KMS-11 (cell line): ENCODE measurements at regions not wholly inside any gene's neighbourhood (a gene's known extent, or its start where the extent isn't known, plus 50 kb on each side); places are given as distances from the start of the nearest gene placed in this dataset.

Experiments
- H2AFZ ChIP-seq: fragments of 200-600 bp; sonication (generic); 2 replicates; pipeline ENCODE4 v1.6.1; 2016; ENCODE audit warnings: antibody characterized with exemption, mixed run types, low read depth
- H3K27ac ChIP-seq: fragments of 200-600 bp; sonication (generic); 2 replicates; pipeline ENCODE4 v1.6.1; 2016; ENCODE audit warnings: mild to moderate bottlenecking, mixed run types
- H3K27me3 ChIP-seq: fragments of 200-600 bp; sonication (generic); 2 replicates; pipeline ENCODE4 v1.6.1; 2017; ENCODE audit warnings: mild to moderate bottlenecking, low read depth, mixed run types, moderate library complexity; ENCODE audit not compliant: insufficient read depth
- H3K36me3 ChIP-seq: fragments of 200-600 bp; sonication (generic); 2 replicates; pipeline ENCODE4 v1.6.1; 2017; ENCODE audit warnings: mild to moderate bottlenecking, mixed run types; ENCODE audit not compliant: insufficient read depth
- H3K4me1 ChIP-seq: fragments of 200-600 bp; sonication (generic); 2 replicates; pipeline ENCODE4 v1.6.1; 2016; ENCODE audit warnings: mild to moderate bottlenecking, low read depth, mixed run types; ENCODE audit not compliant: poor library complexity, severe bottlenecking
- H3K4me2 ChIP-seq: fragments of 200-600 bp; sonication (generic); 2 replicates; pipeline ENCODE4 v1.7.0; 2016; ENCODE audit warnings: mild to moderate bottlenecking, mixed run types
- H3K4me3 ChIP-seq: fragments of 200-600 bp; sonication (generic); IDR thresholded peaks from 2 replicates; pipeline ENCODE4 v1.6.1; 2017; ENCODE audit warnings: low read depth, low read length, mixed read lengths; ENCODE audit not compliant: insufficient read depth
- H3K79me2 ChIP-seq: fragments of 200-600 bp; sonication (generic); 2 replicates; pipeline ENCODE4 v1.6.1; 2016; ENCODE audit warnings: low read depth, mixed run types; ENCODE audit not compliant: insufficient read depth
- H3K9ac ChIP-seq: fragments of 200-600 bp; sonication (generic); 2 replicates; pipeline ENCODE4 v1.6.1; 2016; ENCODE audit warnings: mild to moderate bottlenecking, mixed run types
- H4K20me1 ChIP-seq: fragments of 200-600 bp; sonication (generic); 2 replicates; pipeline ENCODE4 v1.6.1; 2016; ENCODE audit warnings: mild to moderate bottlenecking, mixed run types; ENCODE audit not compliant: insufficient read depth
- TF ChIP-seq, protein P1 (sequence below): fragments of 200-600 bp; sonication (generic); conservative IDR thresholded peaks from 2 replicates; pipeline ENCODE4 v1.6.1; 2017; ENCODE audit warnings: low read depth, mild to moderate bottlenecking, antibody characterized with exemption, low read length, moderate library complexity, mixed read lengths

DNA sequence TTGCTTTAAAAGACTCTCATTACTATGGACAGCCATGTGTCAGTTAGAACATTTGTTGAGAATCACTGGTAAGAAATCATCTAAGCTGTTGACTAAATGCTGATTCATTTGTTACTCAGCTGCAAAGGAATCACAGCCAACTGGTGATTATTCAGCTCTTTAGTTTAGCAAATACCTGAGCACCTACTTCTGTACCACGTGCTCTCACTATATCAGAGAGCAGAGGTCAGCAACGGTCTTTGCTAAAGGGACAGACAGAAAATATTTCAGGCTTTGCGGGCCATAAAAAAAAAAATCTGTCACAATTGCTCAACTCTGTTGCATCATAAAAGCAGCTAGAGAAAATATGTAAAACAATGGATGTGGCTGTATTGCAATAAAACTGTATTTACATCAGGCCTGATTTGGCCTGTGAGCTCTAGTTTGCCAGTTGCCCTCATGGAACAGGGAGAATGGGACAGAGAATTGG is 377.6 kb downstream of the DNAH5 start:
- no peaks in the 10 kb centered on the region for H3K27me3 ChIP-seq
- H3K79me2 ChIP-seq = no peaks in the 10 kb centered on the region
- H3K9ac ChIP-seq = no peak overlapping the region
- no peak overlapping the region for H3K4me3 ChIP-seq
- H2AFZ ChIP-seq = no peak overlapping the region
- H3K27ac ChIP-seq = no peak overlapping the region
- no peaks in the 10 kb centered on the region for H3K36me3 ChIP-seq
- H3K4me1 ChIP-seq = no peaks in the 10 kb centered on the region
- TF ChIP-seq, protein P1, sequence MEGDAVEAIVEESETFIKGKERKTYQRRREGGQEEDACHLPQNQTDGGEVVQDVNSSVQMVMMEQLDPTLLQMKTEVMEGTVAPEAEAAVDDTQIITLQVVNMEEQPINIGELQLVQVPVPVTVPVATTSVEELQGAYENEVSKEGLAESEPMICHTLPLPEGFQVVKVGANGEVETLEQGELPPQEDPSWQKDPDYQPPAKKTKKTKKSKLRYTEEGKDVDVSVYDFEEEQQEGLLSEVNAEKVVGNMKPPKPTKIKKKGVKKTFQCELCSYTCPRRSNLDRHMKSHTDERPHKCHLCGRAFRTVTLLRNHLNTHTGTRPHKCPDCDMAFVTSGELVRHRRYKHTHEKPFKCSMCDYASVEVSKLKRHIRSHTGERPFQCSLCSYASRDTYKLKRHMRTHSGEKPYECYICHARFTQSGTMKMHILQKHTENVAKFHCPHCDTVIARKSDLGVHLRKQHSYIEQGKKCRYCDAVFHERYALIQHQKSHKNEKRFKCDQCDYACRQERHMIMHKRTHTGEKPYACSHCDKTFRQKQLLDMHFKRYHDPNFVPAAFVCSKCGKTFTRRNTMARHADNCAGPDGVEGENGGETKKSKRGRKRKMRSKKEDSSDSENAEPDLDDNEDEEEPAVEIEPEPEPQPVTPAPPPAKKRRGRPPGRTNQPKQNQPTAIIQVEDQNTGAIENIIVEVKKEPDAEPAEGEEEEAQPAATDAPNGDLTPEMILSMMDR = no peak
- no peak overlapping the region for H3K4me2 ChIP-seq
- no peaks in the 10 kb centered on the region for H4K20me1 ChIP-seq

DNA sequence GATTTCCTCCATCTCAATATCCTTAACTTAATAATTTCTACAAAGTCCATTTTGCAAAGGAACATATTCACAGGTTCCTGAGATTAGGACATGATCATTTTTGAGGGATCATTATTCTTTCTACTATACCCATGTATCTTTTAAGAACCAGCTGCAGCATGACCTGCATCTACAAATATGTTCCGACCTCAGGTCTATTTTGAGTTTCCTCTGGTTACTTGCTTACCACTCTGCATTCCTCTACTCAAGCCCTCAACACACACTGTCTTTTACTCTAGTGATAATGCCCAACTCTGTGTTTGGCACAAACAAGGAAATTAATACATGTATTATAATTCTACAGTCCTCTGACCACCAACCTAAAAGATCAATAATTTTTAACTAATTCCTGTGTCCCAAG is 386.1 kb downstream of the DNAH5 start:
- Histone ChIP-seq H3K9ac (no peak overlapping the region), H3K27ac (no peak overlapping the region), H3K27me3 (no peaks in the 10 kb centered on the region), H2AFZ (no peak overlapping the region), H3K4me1 (no peaks in the 10 kb centered on the region), H3K4me3 (no peak overlapping the region), H3K4me2 (no peak overlapping the region), H4K20me1 (no peaks in the 10 kb centered on the region), H3K36me3 (no peaks in the 10 kb centered on the region), H3K79me2 (no peaks in the 10 kb centered on the region)
- TF ChIP-seq, protein P1 = no peak

DNA sequence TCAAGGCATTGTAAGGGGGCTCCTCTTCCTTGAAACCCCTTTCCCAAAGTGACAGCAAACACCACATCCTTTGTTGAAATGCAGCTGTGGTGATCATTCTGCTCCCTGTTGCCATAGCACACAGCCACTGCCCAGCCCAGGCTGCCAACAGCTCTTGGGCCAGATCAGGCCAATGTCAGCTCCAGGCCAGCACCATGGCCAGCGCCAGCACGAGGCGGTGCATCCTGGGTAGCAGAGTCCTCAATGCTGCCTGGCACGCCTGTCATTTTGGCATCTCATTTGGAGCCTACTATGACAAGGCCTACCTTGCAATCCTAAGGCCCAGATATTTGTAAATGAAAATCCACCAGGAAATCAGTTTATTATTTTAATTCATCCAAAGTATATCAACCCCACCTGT is 390.6 kb downstream of the DNAH5 start:
- H4K20me1 ChIP-seq = no peaks in the 10 kb centered on the region
- no peaks in the 10 kb centered on the region for H3K36me3 ChIP-seq
- H3K4me2 ChIP-seq = no peak overlapping the region
- no peaks in the 10 kb centered on the region for H3K79me2 ChIP-seq
- no peak overlapping the region for H3K4me3 ChIP-seq
- H3K4me1 ChIP-seq = no peaks in the 10 kb centered on the region
- H3K27ac ChIP-seq = no peak overlapping the region
- no peaks in the 10 kb centered on the region for H3K27me3 ChIP-seq
- TF ChIP-seq, protein P1 = no peak
- no peak overlapping the region for H3K9ac ChIP-seq
- H2AFZ ChIP-seq = no peak overlapping the region

DNA sequence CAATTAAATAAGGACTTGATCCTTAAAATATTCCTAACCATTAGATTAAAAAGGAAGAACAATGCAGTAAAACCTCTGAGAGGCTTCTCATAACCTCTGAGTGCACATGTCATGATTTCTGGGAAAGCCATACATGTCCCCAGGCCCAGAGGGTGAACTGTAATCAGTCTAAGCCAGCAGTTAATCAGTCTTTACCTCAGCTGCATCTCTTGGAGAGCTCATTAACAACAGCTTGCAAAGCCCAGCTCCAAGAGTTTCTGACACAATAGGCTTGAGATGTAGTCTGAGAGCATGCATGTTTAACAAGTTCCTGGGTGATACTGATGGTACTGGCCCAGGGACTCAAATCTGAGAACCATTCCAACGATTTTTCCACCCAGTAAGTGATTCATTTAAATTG is 392.1 kb downstream of the DNAH5 start:
- no peak overlapping the region for H3K9ac ChIP-seq
- no peak overlapping the region for H2AFZ ChIP-seq
- H3K79me2 ChIP-seq = no peaks in the 10 kb centered on the region
- TF ChIP-seq, protein P1 = no peak
- H3K36me3 ChIP-seq = no peaks in the 10 kb centered on the region
- H3K4me3 ChIP-seq = no peak overlapping the region
- H3K4me2 ChIP-seq = no peak overlapping the region
- H3K27me3 ChIP-seq = no peaks in the 10 kb centered on the region
- no peak overlapping the region for H3K27ac ChIP-seq
- no peaks in the 10 kb centered on the region for H4K20me1 ChIP-seq
- no peaks in the 10 kb centered on the region for H3K4me1 ChIP-seq
